ENCODE measurements at regions not wholly inside any gene's neighbourhood (a gene's known extent, or its start where the extent isn't known, plus 50 kb on each side); places are given as distances from the start of the nearest gene placed in this dataset.

GRCh38 chr14:101174522-101174838, 271.0 kb upstream of the RTL1 start:
- Histone ChIP-seq H3K4me2 (ENCODE audit: insufficient read depth, low read length) (no peak overlapping the region), H3K79me2 (ENCODE audit: control insufficient read depth, insufficient read depth, low read length) (no peaks in the 10 kb centered on the region), H3K4me3 (replicated peaks in 1 of 3; ENCODE audit: insufficient read depth in 1 of 3, low read depth in 1 of 3, low read length in 3 of 3) (no peak overlapping the region), H3K27ac (ENCODE audit: insufficient read depth, low read depth, low read length) (no peak overlapping the region), H4K20me1 (replicated peaks; ENCODE audit: control insufficient read depth, extremely low read depth, insufficient read depth, low read length) (no peaks in the 10 kb centered on the region), H3K4me1 (ENCODE audit: control insufficient read depth, extremely low read depth, insufficient read depth, low read length) (no peaks in the 10 kb centered on the region), H2AFZ (ENCODE audit: low read depth, low read length) (no peak overlapping the region), H3K9me3 (replicated peaks; ENCODE audit: control insufficient read depth, insufficient read depth, low read length) (no peaks in the 10 kb centered on the region), H3K9me1 (replicated peaks; ENCODE audit: control insufficient read depth, extremely low read depth, insufficient read depth, low read length) (no peaks in the 10 kb centered on the region), H3K9ac (replicated peaks; ENCODE audit: extremely low read depth, insufficient read depth, low read length) (no peak overlapping the region), H3K36me3 (ENCODE audit: control insufficient read depth in 2 of 2, extremely low read depth in 1 of 2, insufficient read depth in 2 of 2, low read length in 2 of 2) (no peaks in the 10 kb centered on the region), H3K27me3 (ENCODE audit: control insufficient read depth in 2 of 2, insufficient read depth in 2 of 2, low read length in 2 of 2) (peaks cover 1 to 2% of the 10 kb centered on the region in 2 experiments)
- CTCF ChIA-PET, result interaction anchor here (1.1 kb wide), 1 partner anchor 9 kb away, joined by 5 read pairs; no protein-coding TSS in a partner anchor
- TF ChIP-seq FOS (IDR thresholded peaks at IDR 0.05; ENCODE audit: borderline replicate concordance, insufficient read depth, low read length), result no peak
- no TSS peak for BruUV-seq (replicated peaks)
- POLR2A ChIA-PET, result no interaction called here
- intact Hi-C loops (cut with micrococcal nuclease), result no loop called here
- dilution Hi-C loops (cut with MboI; ENCODE audit: extremely low pct_ligation_motif_present, low sequenced_read_pairs), result no loop called here
- no peak for FAIRE-seq
- DNase-seq (ENCODE audit: low read depth, low spot score), result no peak

- FAIRE-seq (no peak), DNase-seq (ENCODE audit: low read depth, low spot score) (no peak)
- Histone ChIP-seq H4K20me1 (replicated peaks; ENCODE audit: control insufficient read depth, extremely low read depth, insufficient read depth, low read length) (no peaks in the 10 kb centered on the region), H3K9me3 (replicated peaks; ENCODE audit: control insufficient read depth, insufficient read depth, low read length) (no peaks in the 10 kb centered on the region), H3K79me2 (ENCODE audit: control insufficient read depth, insufficient read depth, low read length) (no peaks in the 10 kb centered on the region), H3K4me3 (replicated peaks in 1 of 3; ENCODE audit: insufficient read depth in 1 of 3, low read depth in 1 of 3, low read length in 3 of 3) (no peak overlapping the region), H3K27ac (ENCODE audit: insufficient read depth, low read depth, low read length) (no peak overlapping the region), H3K4me2 (ENCODE audit: insufficient read depth, low read length) (no peak overlapping the region), H3K9me1 (replicated peaks; ENCODE audit: control insufficient read depth, extremely low read depth, insufficient read depth, low read length) (no peaks in the 10 kb centered on the region), H2AFZ (ENCODE audit: low read depth, low read length) (no peak overlapping the region), H3K27me3 (ENCODE audit: control insufficient read depth in 2 of 2, insufficient read depth in 2 of 2, low read length in 2 of 2) (peaks cover 1 to 2% of the 10 kb centered on the region in 2 experiments), H3K9ac (replicated peaks; ENCODE audit: extremely low read depth, insufficient read depth, low read length) (no peak overlapping the region), H3K4me1 (ENCODE audit: control insufficient read depth, extremely low read depth, insufficient read depth, low read length) (no peaks in the 10 kb centered on the region), H3K36me3 (ENCODE audit: control insufficient read depth in 2 of 2, extremely low read depth in 1 of 2, insufficient read depth in 2 of 2, low read length in 2 of 2) (no peaks in the 10 kb centered on the region)
- CTCF ChIA-PET, result interaction anchor here (1.1 kb wide), 1 partner anchor 8 kb away, joined by 5 read pairs; no protein-coding TSS in a partner anchor
- TF ChIP-seq FOS (IDR thresholded peaks at IDR 0.05; ENCODE audit: borderline replicate concordance, insufficient read depth, low read length) (no peak), MAX (IDR thresholded peaks at IDR 0.05; ENCODE audit: insufficient read depth, insufficient read length) (no peak), CTCF (IDR thresholded peaks at IDR 0.05; ENCODE audit: extremely low read depth in 1 of 2, insufficient read depth in 1 of 2, low read depth in 1 of 2, low read length in 2 of 2) (no peak), EZH2 (IDR thresholded peaks at IDR 0.05; ENCODE audit: borderline replicate concordance, low read depth, low read length, severe bottlenecking) (no peak), POLR2A (IDR thresholded peaks at IDR 0.05; ENCODE audit: low read depth, low read length) (no peak), GATA2 (IDR thresholded peaks at IDR 0.05; ENCODE audit: insufficient read depth, insufficient read length, low read depth, low read length) (no peak), MYC (IDR thresholded peaks at IDR 0.05; ENCODE audit: low read depth, low read length) (no peak), POLR2AphosphoS5 (IDR thresholded peaks at IDR 0.05; ENCODE audit: insufficient read depth, low read depth, low read length) (no peak), JUN (IDR thresholded peaks at IDR 0.05; ENCODE audit: borderline replicate concordance, insufficient read depth, insufficient read length, low read depth) (no peak)
- dilution Hi-C loops (cut with MboI; ENCODE audit: extremely low pct_ligation_motif_present, low sequenced_read_pairs), result no loop called here
- POLR2A ChIA-PET, result no interaction called here
- BruUV-seq (replicated peaks), result no TSS peak
- intact Hi-C loops (cut with micrococcal nuclease), result no loop called here
These were observed 271.6 kb upstream of the RTL1 start for GRCh38 chr14:101174980-101175606.

Data from endothelial cell of umbilical vein (primary cell).